ENCODE measurements at regions not wholly inside any gene's neighbourhood (a gene's known extent, or its start where the extent isn't known, plus 50 kb on each side); places are given as distances from the start of the nearest gene placed in this dataset.

- no peak for DNase-seq
Measured at GRCh38 chr12:77569876-77570275, 260.8 kb upstream of the NAV3 start.

- DNase-seq: no peak
Measured at GRCh38 chr12:77560714-77561113, 270.0 kb upstream of the NAV3 start.

GRCh38 chr12:77559400-77560074 is 271.2 kb upstream of the NAV3 start:
- no peak for DNase-seq

GRCh38 chr12:77555074-77555473 is 275.6 kb upstream of the NAV3 start:
- DNase-seq: no peak

- DNase-seq: no peak
Measured at GRCh38 chr12:77553976-77554619, 276.6 kb upstream of the NAV3 start.

GRCh38 chr12:77549383-77550128 is 281.1 kb upstream of the NAV3 start:
- DNase-seq: no peak

GRCh38 chr12:77548797-77549196 is 281.9 kb upstream of the NAV3 start:
- DNase-seq: no peak

GRCh38 chr12:77540097-77540496 is 290.6 kb upstream of the NAV3 start:
- no peak for DNase-seq

GRCh38 chr12:77537663-77538062 is 293.0 kb upstream of the NAV3 start:
- DNase-seq: no peak

- no peak for DNase-seq
Measured at GRCh38 chr12:77535734-77536133, 295.0 kb upstream of the NAV3 start.

GRCh38 chr12:77531912-77532311 is 298.8 kb upstream of the NAV3 start:
- no peak for DNase-seq

GRCh38 chr12:77522247-77522646 is 308.4 kb upstream of the NAV3 start:
- no peak for DNase-seq

- no peak for DNase-seq
Measured at GRCh38 chr12:77521508-77522115, 309.1 kb upstream of the NAV3 start.

- no peak for DNase-seq
Measured at GRCh38 chr12:77514511-77514910, 316.2 kb upstream of the NAV3 start.

- DNase-seq: no peak
Measured at GRCh38 chr12:77510985-77511384, 319.7 kb upstream of the NAV3 start.

- no peak for DNase-seq
Measured at GRCh38 chr12:77504466-77504865, 326.2 kb upstream of the NAV3 start.

GRCh38 chr12:77500089-77500488 is 330.6 kb upstream of the NAV3 start:
- no peak for DNase-seq

GRCh38 chr12:77497647-77498046 is 333.0 kb upstream of the NAV3 start:
- DNase-seq: no peak

GRCh38 chr12:77496714-77497113 is 334.0 kb upstream of the NAV3 start:
- DNase-seq: no peak

- no peak for DNase-seq
Measured at GRCh38 chr12:77494296-77494695, 336.4 kb upstream of the NAV3 start.

- DNase-seq: no peak
Measured at GRCh38 chr12:77493302-77494168, 337.2 kb upstream of the NAV3 start.

GRCh38 chr12:77492536-77492935 is 338.2 kb upstream of the NAV3 start:
- DNase-seq: no peak
